ENCODE measurements at regions not wholly inside any gene's neighbourhood (a gene's known extent, or its start where the extent isn't known, plus 50 kb on each side); places are given as distances from the start of the nearest gene placed in this dataset.

DNA sequence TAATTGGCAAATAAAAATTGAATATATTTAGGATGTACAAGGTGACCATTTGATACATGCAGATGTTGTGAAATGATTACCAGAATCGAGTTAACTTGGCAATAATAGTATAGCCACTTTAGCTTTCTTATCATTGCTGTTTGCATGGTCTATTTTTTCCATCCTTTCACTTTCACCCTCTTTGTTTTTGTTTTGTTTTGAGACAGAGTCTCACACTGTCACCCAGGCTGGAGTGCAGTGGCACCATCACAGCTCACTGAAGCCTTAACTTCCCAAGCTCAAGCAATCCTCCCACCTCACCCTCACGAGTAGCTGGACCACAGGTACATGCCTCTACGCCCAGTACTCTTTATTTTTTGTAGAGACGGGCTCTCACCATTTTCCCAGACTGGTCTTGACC lies 218.6 kb upstream of the ADGRL3 start (continued):
- TF ChIP-seq CBX8 (IDR thresholded peaks at IDR 0.05; ENCODE audit: borderline replicate concordance, low read depth, low read length), result no peak
- TF ChIP-seq SIRT6 (IDR thresholded peaks at IDR 0.05; ENCODE audit: low read length), result no peak
- no peak for TF ChIP-seq SIX5 (IDR thresholded peaks at IDR 0.05; ENCODE audit: low read depth, low read length)
- TF ChIP-seq, protein P1, sequence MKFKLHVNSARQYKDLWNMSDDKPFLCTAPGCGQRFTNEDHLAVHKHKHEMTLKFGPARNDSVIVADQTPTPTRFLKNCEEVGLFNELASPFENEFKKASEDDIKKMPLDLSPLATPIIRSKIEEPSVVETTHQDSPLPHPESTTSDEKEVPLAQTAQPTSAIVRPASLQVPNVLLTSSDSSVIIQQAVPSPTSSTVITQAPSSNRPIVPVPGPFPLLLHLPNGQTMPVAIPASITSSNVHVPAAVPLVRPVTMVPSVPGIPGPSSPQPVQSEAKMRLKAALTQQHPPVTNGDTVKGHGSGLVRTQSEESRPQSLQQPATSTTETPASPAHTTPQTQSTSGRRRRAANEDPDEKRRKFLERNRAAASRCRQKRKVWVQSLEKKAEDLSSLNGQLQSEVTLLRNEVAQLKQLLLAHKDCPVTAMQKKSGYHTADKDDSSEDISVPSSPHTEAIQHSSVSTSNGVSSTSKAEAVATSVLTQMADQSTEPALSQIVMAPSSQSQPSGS (IDR thresholded peaks at IDR 0.05; ENCODE audit: low read length), result no peak
- TF ChIP-seq MAFK (IDR thresholded peaks at IDR 0.05; ENCODE audit: low read depth, low read length), result no peak
- TF ChIP-seq GTF2F1 (IDR thresholded peaks at IDR 0.05; ENCODE audit: borderline replicate concordance, low read depth, low read length), result no peak
